ENCODE measurements at regions not wholly inside any gene's neighbourhood (a gene's known extent, or its start where the extent isn't known, plus 50 kb on each side); places are given as distances from the start of the nearest gene placed in this dataset.
"Not testable (repeated sequence)": the region's sequence is repeated elsewhere in the genome, so short reads cannot be mapped to it uniquely, and the experiment has no call there.

- no peak for DNase-seq
Observed at GRCh38 chr1:195909061-195909460, 699.2 kb downstream of the KCNT2 start.

GRCh38 chr1:195908121-195908520 lies 700.1 kb downstream of the KCNT2 start:
- DNase-seq = no peak

DNA sequence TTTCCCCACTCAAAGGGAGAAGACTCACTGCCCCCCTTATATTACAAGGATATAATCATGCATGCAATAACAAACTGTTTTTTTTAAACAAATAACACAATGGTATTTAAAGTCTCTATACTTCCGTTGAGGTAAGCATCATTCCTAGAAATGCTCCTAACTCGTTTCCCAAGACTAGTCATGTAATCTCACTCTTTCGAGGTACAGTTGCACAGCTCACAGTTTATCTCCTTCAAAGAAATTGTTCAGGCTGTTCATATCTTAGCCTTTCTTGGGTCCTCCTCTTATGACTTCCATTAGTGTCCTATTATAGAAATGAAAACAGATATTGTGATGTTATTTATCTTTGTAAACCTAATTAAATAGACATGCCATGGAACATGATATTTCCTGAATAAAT lies 705.0 kb downstream of the KCNT2 start:
- DNase-seq = no peak

DNA sequence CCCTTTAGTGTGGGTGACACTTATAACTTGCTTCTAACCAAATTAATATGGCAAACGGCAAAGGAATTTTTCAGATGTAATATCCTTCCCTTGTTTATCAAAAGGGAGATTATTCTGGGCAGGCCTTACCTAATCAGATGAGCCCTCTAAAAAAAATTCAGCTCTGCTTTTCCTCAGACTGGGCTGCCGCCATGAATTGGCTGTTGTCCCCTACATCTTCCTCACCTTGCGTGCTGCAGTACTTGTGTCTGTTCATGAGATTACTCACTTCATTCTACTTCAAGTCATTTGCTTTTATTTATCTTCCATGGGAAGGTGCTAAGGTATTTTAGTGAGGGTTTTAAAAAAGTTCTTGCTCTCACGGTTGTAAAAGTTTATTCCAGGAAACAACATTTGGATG lies 705.5 kb downstream of the KCNT2 start:
- DNase-seq = no peak

GRCh38 chr1:195899762-195900352 lies 708.4 kb downstream of the KCNT2 start:
- no peak for DNase-seq

DNA sequence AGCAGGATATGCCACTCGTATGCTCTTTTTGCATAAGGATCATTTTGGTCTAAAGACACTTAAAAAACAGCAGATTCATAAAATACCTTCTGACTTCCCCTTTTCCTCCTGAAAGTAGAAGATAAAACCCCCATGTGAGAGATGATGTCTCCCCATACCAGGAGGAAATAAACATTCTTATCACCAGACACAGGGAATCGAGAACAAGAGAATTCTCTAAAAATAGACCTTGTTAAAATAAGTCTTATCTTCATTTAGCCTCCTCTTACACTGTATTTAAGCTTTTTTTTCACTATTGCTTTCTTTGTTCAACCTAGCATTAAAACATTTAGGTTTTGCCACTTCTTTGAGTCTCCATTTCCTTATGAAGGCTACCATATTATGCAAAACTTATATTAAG lies 709.3 kb downstream of the KCNT2 start:
- DNase-seq = no peak

GRCh38 chr1:195898373-195898772 lies 709.9 kb downstream of the KCNT2 start:
- no peak for DNase-seq

DNA sequence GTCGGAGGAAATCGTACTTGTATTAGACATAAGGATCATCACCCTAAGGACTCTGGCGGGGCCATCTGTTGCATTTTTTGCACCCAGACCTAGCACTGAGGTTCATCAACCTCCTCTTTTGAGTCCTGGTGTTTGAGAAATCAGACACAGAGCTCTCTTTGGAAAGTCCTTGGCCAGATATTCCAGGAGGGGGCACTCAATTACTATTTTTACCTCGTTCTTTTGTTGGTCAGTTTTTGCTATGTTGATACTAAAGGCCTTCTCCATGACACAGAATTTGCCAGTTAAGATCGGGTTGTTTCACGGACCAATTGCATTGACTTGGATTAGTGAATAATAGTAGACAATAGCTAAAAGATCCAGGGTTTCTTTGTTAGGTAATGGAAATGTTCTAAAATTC lies 711.2 kb downstream of the KCNT2 start:
- no peak for DNase-seq

GRCh38 chr1:195894411-195894810 lies 713.8 kb downstream of the KCNT2 start:
- DNase-seq = no peak

GRCh38 chr1:195886000-195886399 lies 722.2 kb downstream of the KCNT2 start:
- DNase-seq = no peak

GRCh38 chr1:195878478-195878877 lies 729.8 kb downstream of the KCNT2 start:
- DNase-seq = no peak

DNA sequence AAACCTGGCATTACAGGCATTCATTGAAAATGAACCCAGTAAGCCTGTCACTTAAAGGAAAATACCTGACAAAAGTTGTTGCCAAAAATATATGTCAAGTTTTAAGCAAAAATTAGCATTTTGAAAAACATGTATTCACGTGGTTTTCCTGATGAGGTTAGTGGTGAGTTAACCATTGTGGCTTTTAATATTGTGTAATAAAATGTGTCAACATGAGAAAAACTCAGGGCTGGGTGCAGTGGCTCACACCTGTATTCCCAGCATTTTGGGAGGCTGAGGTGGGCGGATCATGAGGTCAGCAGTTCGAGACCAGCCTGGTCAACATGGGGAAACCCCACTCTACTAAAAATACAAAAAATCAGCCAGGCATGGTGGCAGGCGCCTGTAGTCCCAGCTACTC lies 731.4 kb downstream of the KCNT2 start:
- DNase-seq = no peak

GRCh38 chr1:195872376-195872775 lies 735.9 kb downstream of the KCNT2 start:
- DNase-seq = no peak

DNA sequence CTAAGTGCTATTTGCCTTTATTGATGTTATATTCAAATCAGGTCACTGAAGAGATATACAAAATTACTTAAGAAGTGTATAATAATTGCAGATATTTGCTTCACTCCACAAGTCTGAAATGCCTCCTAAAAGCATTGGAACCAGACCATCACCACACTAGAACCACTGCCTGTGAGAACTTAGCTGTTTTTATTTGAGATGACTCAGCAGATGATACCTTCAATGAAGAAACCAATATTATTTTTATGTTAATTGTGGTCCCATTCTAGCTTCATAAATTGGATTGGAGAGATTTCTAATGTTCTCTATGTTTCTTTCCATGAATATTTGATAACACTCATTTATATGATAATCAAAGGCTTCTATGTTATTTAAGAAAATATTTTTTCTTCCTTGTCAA lies 740.6 kb downstream of the KCNT2 start:
- no peak for DNase-seq

- no peak for DNase-seq
Observed at GRCh38 chr1:195866781-195867222, 741.4 kb downstream of the KCNT2 start.

- no peak for DNase-seq
Observed at GRCh38 chr1:195866091-195866780, 742.0 kb downstream of the KCNT2 start.

DNA sequence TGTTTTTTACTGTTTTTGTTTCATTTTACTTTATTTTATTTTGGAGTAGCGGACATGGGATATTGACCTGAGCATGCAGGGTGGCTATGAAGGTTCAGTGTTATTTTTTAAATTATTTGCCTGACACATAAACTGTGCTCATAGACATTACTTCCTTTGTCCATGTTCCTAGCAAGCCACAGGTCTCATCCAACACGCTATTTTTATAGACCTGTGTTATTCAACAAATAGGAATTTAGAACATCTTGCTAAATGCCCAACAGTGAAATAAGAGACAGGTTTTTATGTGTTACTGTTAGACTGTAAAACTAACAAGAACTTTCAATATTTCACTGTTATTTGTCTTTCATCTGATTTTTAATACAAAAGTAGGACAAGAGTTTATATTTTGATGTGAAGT lies 756.4 kb downstream of the KCNT2 start:
- no peak for DNase-seq

GRCh38 chr1:195851016-195851601 lies 757.1 kb downstream of the KCNT2 start:
- no peak for DNase-seq

GRCh38 chr1:195849180-195849579 lies 759.1 kb downstream of the KCNT2 start:
- DNase-seq = no peak

DNA sequence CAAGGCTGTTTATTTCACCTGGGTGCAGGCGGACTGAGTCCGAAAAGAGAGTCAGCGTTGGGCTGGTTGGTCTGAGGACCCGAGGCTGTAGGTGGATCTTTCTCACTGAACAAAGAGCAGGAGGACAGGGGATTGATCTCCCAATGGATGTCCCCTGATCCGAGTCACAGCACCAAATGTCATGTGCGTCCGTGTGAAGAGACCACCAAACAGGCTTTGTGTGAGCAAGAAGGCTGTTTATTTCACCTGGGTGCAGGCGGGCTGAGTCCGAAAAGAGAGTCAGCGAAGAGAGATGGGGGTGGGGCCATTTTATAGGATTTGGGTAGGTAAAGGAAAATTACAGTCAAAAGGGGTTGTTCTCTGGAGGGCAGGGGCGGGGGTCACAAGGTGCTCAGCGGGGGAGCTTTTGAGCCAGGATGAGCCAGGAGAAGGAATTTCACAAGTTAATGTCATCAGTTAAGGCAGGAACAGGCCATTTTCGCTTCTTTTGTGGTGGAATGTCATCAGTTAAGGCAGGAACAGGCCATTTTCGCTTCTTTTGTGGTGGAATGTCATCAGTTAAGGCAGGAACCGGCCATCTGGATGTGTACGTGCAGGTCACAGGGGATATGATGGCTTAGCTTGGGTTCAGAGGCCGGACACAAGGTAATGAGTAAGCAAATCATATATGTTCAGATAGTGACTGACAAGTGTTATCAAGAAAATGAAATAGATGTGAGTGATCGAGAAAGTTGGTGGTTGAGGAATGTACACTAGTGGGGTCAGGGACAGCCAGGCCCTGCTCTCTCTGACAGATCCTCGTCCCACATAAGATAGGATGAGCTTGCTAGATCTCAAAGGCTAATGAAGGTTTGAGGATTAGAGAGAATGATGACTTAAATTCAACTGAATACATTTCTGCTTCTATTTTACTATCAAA lies 760.0 kb downstream of the KCNT2 start:
- not testable (repeated sequence) for DNase-seq

DNA sequence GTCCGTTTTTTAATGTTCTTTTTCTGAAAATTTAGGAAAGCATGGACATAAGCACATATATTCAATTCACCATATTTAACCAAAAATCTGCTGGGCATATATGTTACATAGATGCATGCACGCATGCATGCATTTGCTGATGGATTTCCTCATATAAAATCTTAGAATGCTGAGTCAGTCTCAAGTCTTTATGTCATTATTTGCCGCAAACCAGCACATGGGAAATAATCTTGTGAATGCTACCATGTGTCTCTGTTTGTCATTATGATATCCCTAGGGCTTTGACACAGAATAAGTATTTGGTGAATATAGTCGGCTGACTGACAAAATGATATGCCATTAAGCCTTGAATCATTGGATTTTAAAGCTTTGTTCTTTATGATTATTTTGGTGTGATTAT lies 776.5 kb downstream of the KCNT2 start:
- DNase-seq = no peak

- DNase-seq = no peak
Observed at GRCh38 chr1:195828325-195828724, 779.9 kb downstream of the KCNT2 start.

DNA sequence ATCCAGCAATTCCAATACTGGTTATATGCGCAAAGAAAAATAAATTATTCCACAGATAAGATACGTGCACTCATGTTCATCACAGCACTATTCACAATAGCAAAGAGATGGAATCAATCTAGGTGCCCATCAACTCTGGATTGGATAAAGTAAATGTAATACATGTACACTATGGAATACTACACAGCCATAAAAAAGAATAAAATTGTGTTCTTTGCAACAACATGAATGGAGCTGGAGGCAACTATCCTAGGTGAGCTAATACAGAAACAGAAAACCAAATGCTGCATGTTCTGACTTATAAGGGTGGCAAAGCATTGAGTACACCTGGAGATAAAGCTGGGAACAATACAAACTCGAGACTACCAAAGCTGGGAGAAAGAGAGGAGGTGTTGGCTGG lies 787.3 kb downstream of the KCNT2 start:
- DNase-seq = no peak

DNA sequence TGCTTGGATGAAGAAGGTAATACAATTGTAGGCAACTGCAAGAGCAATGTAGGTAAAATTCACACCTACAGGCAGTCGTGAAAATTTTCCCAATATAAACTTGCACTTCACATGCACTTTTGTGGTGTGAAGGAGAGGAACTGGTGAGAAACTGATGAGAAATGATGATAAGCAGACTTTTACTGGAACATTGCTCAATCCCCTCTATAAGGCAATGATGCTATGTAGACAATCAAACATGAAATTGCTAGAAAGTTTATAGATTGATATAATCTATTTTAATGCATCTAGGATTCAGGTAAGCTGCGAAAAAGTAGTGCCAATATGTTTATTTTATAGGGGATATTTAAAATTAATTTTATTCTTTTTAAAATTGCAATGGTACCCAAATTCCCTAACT lies 802.2 kb downstream of the KCNT2 start:
- no peak for DNase-seq
